K562 (cell line): ENCODE measurements at regions not wholly inside any gene's neighbourhood (a gene's known extent, or its start where the extent isn't known, plus 50 kb on each side); places are given as distances from the start of the nearest gene placed in this dataset.

ENCODE experiments used
- ATAC-seq: fragments of 200-7000 bp; cut with Tn5 transposase; 3 replicates; pipeline ENCODE4 v1.9.1; 2020; ENCODE audit warnings: moderate library complexity
- BruUV-seq: library from RNA; stranded (reverse); fragments of 400-500 nt; replicated peaks from 2 replicates; lab custom pipeline; 2021; lab: Mats Ljungman, UMichigan
- CTCF ChIA-PET: fragments of 300-600 bp; formaldehyde crosslinking; extraction: SDS; loops from one replicate; lab custom pipeline; 2021; ENCODE audit warnings: low intra/inter-chr PET ratio; lab: Yijun Ruan, JAX
- POLR2A ChIA-PET: fragments of 300-600, 350-650 bp; sonication (Branson Sonifier 250); formaldehyde crosslinking; extraction: SDS; loops from one replicate; lab custom pipeline; 2021; ENCODE audit warnings: antibody characterized with exemption, inconsistent platforms; lab: Yijun Ruan, JAX
- DNase-seq, 4 experiments: peaks; one replicate each; pipeline versions ENCODE4 v3.0.0 to v3.0.0-alpha.2; 2011 to 2018; ENCODE audit warnings: low spot score in 3 of 4, mixed read lengths in 3 of 4; ENCODE audit errors: extremely low read depth in 1 of 4
- FAIRE-seq: peaks from 2 replicates; lab custom pipeline; 2011; peaks lifted over from hg19 to GRCh38; lab: Jason Lieb, UNC
- H2AFZ ChIP-seq: 2 replicates; pipeline ENCODE4 v1.6.0; 2011; ENCODE audit warnings: low read depth, low read length, control low read depth, inconsistent platforms
- H3K27ac ChIP-seq: fragments of 200-600 bp; 3 replicates; pipeline ENCODE4 v1.8.0; 2011; ENCODE audit warnings: low read depth, mild to moderate bottlenecking, control low read depth, inconsistent platforms, low read length, moderate library complexity, mixed read lengths; ENCODE audit errors: extremely low read depth
- H3K27me3 ChIP-seq, 2 experiments: fragments of 300-600 bp in 1 of 2; 2 replicates in 1 of 2; 3 replicates in 1 of 2; pipeline versions ENCODE4 v1.6.0 to v1.8.0; 2011; ENCODE audit warnings: inconsistent platforms in 2 of 2, low read length in 2 of 2, mild to moderate bottlenecking in 1 of 2, mixed read lengths in 1 of 2, moderate library complexity in 1 of 2; ENCODE audit not compliant: control insufficient read depth in 2 of 2, insufficient read depth in 2 of 2
- H3K36me3 ChIP-seq: fragments of 300-600 bp; 3 replicates; pipeline ENCODE4 v1.8.0; 2011; ENCODE audit warnings: mild to moderate bottlenecking, low read length, inconsistent platforms; ENCODE audit not compliant: control insufficient read depth, insufficient read depth
- H3K4me1 ChIP-seq, 2 experiments: fragments of 200-600 bp in 1 of 2; replicated peaks in 1 of 2; 2 replicates in 1 of 2; 3 replicates in 1 of 2; pipeline versions ENCODE4 v1.5.1 to v1.8.0; 2011; ENCODE audit warnings: inconsistent platforms in 2 of 2, low read length in 2 of 2, mild to moderate bottlenecking in 1 of 2, mixed read lengths in 1 of 2, moderate library complexity in 1 of 2; ENCODE audit not compliant: control insufficient read depth in 2 of 2, insufficient read depth in 2 of 2
- H3K4me2 ChIP-seq: 2 replicates; pipeline ENCODE4 v1.6.1; 2011; ENCODE audit warnings: low read length, control low read depth, inconsistent platforms, mixed read lengths; ENCODE audit not compliant: insufficient read depth
- H3K4me3 ChIP-seq: fragments of 200-600 bp; sonication (generic), shearing (Covaris generic); 2 replicates; pipeline ENCODE4 v1.5.1; 2016; ENCODE audit warnings: control low read depth, inconsistent platforms
- H3K79me2 ChIP-seq: fragments of 200-600 bp; 3 replicates; pipeline ENCODE4 v1.8.0; 2011; ENCODE audit warnings: low read length, inconsistent platforms; ENCODE audit not compliant: control insufficient read depth, insufficient read depth
- H3K9ac ChIP-seq, 2 experiments: 2 replicates each; pipeline versions ENCODE4 v1.6.0 to v1.6.1; 2011; ENCODE audit warnings: low read depth in 2 of 2, low read length in 2 of 2, control low read depth in 1 of 2, inconsistent platforms in 1 of 2, mild to moderate bottlenecking in 1 of 2, mixed read lengths in 1 of 2; ENCODE audit not compliant: insufficient read depth in 1 of 2
- H3K9me1 ChIP-seq: one replicate; pipeline ENCODE4 v1.6.0; 2011; ENCODE audit warnings: inconsistent platforms, mild to moderate bottlenecking, low read length, moderate library complexity; ENCODE audit not compliant: control insufficient read depth, insufficient read depth
- H3K9me3 ChIP-seq: replicated peaks from 2 replicates; pipeline ENCODE4 v1.5.1; 2011; ENCODE audit warnings: low read depth, low read length, inconsistent platforms; ENCODE audit not compliant: control insufficient read depth, insufficient read depth
- H4K20me1 ChIP-seq: replicated peaks from 2 replicates; pipeline ENCODE4 v1.6.1; 2011; ENCODE audit warnings: low read length, inconsistent platforms, mixed read lengths; ENCODE audit not compliant: control insufficient read depth, insufficient read depth
- CAMTA2 ChIP-seq: fragments of 250-450 bp; sonication (Bioruptor Pico); conservative IDR thresholded peaks from 2 replicates; pipeline ENCODE4 v1.5.1; 2022
- CBFA2T2 ChIP-seq: fragments of 450-650 bp; conservative IDR thresholded peaks from 2 replicates; pipeline ENCODE4 v1.6.1; 2017; ENCODE audit warnings: mild to moderate bottlenecking
- CEBPB ChIP-seq: fragments of 450-650 bp; IDR thresholded peaks from 2 replicates; pipeline ENCODE4 v1.6.1; 2016; ENCODE audit warnings: missing genetic modification characterization, missing compliant biosample characterization
- CEBPG ChIP-seq, 3 experiments: fragments of 200-800 bp in 1 of 3; sonication (Bioruptor generic) in 1 of 3; sonication (generic) in 1 of 3; formaldehyde crosslinking in 1 of 3; IDR thresholded peaks in 2 of 3; conservative IDR thresholded peaks in 1 of 3; 2 replicates each; pipeline versions ENCODE4 v1.6.1 to v1.8.0; 2016 to 2022; ENCODE audit warnings: missing compliant biosample characterization in 2 of 3, missing genetic modification characterization in 2 of 3, mild to moderate bottlenecking in 1 of 3, missing genetic modification reagents in 1 of 3
- EP400 ChIP-seq: fragments of 450-650 bp; IDR thresholded peaks from 2 replicates; pipeline ENCODE4 v1.6.1; 2017; ENCODE audit warnings: antibody characterized with exemption, mild to moderate bottlenecking, moderate library complexity
- KAT2B ChIP-seq: IDR thresholded peaks from one replicate; pipeline ENCODE4 v1.6.1; 2012; ENCODE audit warnings: low read depth, mild to moderate bottlenecking, control low read depth, inconsistent platforms, low read length, moderate library complexity
- NFRKB ChIP-seq: fragments of 450-650 bp; IDR thresholded peaks from 2 replicates; pipeline ENCODE4 v1.6.1; 2016; ENCODE audit warnings: low read depth
- ZC3H8 ChIP-seq: fragments of 450-650 bp; IDR thresholded peaks from 2 replicates; pipeline ENCODE4 v1.6.1; 2017
- ZNF324 ChIP-seq: fragments of 250-450 bp; sonication (Bioruptor Pico); IDR thresholded peaks from 2 replicates; pipeline ENCODE4 v1.4.0; 2020; ENCODE audit warnings: mild to moderate bottlenecking
- ZNF41 ChIP-seq: fragments of 250-450 bp; sonication (Bioruptor Pico); conservative IDR thresholded peaks from 2 replicates; pipeline ENCODE4 v1.4.0; 2020; ENCODE audit warnings: mild to moderate bottlenecking
- WGBS: fragments of 100-300 bp; shearing (Covaris generic); methylation state at CpG from one replicate; pipeline ENCODE4 v1.1.6; 2016; ENCODE audit warnings: low coverage, mixed read lengths; ENCODE audit not compliant: insufficient coverage; ENCODE audit errors: missing lambda C conversion rate; 5-methylcytosine and 5-hydroxymethylcytosine counted together
- in situ Hi-C: fragments of 300-500 bp; cut with MboI; formaldehyde crosslinking; loops from 4 replicates; pipeline ENCODE4 v1.15.0; 2018; ENCODE audit warnings: inconsistent platforms, mixed read lengths
- intact Hi-C: fragments of 100-400 bp; cut with micrococcal nuclease; formaldehyde crosslinking; loops from 2 replicates; pipeline ENCODE4 v1.14.2; 2022

GRCh38 chr3:31425401-31425800, 107.3 kb upstream of the STT3B start:
- POLR2A ChIA-PET: interaction anchor here (1.1 kb wide), 1 partner anchor 23 kb away, joined by 3 read pairs; no protein-coding TSS in a partner anchor
- no TSS peak for BruUV-seq
- in situ Hi-C loops (no loop called here), intact Hi-C loops (no loop called here)
- H3K9me1 ChIP-seq: no peaks in the 10 kb centered on the region
- no peak for FAIRE-seq
- peaks cover 0 to 21% of the 10 kb centered on the region in 2 experiments; a peak in 3 of 5 replicates for H3K4me1 ChIP-seq
- no peak overlapping the region for H3K9ac ChIP-seq
- H2AFZ ChIP-seq: no peak overlapping the region
- CTCF ChIA-PET: no interaction called here
- no peak for ATAC-seq
- no peaks in the 10 kb centered on the region for H3K27me3 ChIP-seq
- no peak for DNase-seq
- no peak overlapping the region for H3K4me3 ChIP-seq
- H3K36me3 ChIP-seq: no peaks in the 10 kb centered on the region
- H3K79me2 ChIP-seq: no peaks in the 10 kb centered on the region
- H4K20me1 ChIP-seq: no peaks in the 10 kb centered on the region
- H3K9me3 ChIP-seq: no peaks in the 10 kb centered on the region
- TF ChIP-seq ZNF324: peak; percentile 93
- no peak for TF ChIP-seq KAT2B
- no peak for TF ChIP-seq EP400
- no peak for TF ChIP-seq CBFA2T2
- TF ChIP-seq CAMTA2: no peak
- TF ChIP-seq ZC3H8: no peak
- no peak overlapping the region for H3K27ac ChIP-seq
- no peak overlapping the region for H3K4me2 ChIP-seq

- Histone ChIP-seq H3K4me3 (no peak overlapping the region), H2AFZ (no peak overlapping the region), H3K27ac (no peak overlapping the region), H4K20me1 (no peaks in the 10 kb centered on the region), H3K27me3 (no peaks in the 10 kb centered on the region), H3K9ac (no peak overlapping the region), H3K9me3 (no peaks in the 10 kb centered on the region), H3K79me2 (no peaks in the 10 kb centered on the region), H3K9me1 (no peaks in the 10 kb centered on the region), H3K4me2 (no peak overlapping the region), H3K4me1 (peaks cover 0 to 8% of the 10 kb centered on the region in 2 experiments; a peak in 3 of 5 replicates), H3K36me3 (no peaks in the 10 kb centered on the region)
- POLR2A ChIA-PET: no interaction called here
- FAIRE-seq: peak; percentile 19
- no TSS peak for BruUV-seq
- intact Hi-C loops: no loop called here
- CTCF ChIA-PET: no interaction called here
- DNase-seq: no peak
- in situ Hi-C loops: no loop called here
- ATAC-seq: no peak
- WGBS: 16% methylated on average over 1 of the region's 1 CpG
- TF ChIP-seq CEBPG (CRISPR knock-in tag; IDR thresholded peaks at IDR 0.05) (no peak), CEBPG (tag; conservative IDR thresholded peaks at IDR 0.05 in 1 of 2, IDR thresholded peaks at IDR 0.05 in 1 of 2) (peak in 1 of 2 experiments; percentile 63; a peak in 2 of 4 replicates), CEBPB (tag) (peak; percentile 53), NFRKB (no peak), ZNF41 (CRISPR knock-in tag) (no peak)
Observed at GRCh38 chr3:31427623-31428022, 105.1 kb upstream of the STT3B start.
